ENCODE measurements at regions not wholly inside any gene's neighbourhood (a gene's known extent, or its start where the extent isn't known, plus 50 kb on each side); places are given as distances from the start of the nearest gene placed in this dataset.
"Not testable (repeated sequence)": the region's sequence is repeated elsewhere in the genome, so short reads cannot be mapped to it uniquely, and the experiment has no call there.

DNA sequence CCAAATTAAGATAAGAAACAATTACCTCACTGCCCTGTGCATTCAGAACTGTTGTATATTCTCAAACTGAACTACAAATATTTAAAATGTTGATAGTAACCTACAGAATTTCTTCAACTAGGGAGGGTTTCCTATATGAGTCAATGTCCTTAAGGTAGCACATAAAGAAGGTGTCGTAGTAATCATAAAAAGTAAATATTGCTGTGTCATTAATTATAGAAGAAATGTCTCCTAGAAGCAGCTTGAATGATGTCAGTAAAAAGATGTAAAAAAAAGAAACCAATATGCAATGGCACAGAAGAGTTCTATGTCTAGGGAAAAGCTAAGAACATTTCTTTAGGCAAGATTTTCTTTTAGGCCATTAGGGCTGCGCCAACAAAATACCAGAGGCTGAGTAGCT lies 559.6 kb upstream of the EPHA5 start:
- no peak for DNase-seq

DNA sequence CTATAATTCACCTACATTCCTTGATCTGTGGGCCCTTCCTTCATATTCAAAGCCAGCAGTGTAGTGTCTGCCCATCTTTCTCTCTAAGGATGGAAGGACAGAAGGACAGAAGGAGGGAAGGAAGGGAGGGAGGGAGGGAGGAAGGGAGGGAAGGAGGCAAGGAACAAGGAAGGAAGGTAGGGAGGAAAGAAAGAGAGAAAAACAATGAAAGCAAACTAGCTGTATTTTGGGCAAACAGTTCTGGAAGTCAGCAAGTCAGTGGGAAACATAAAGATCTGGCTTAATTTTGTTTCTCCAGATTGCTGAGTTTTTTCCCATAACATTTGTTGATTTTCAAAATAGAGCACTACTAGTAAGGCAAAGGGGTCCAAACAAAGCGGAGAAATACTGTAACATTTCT lies 555.2 kb upstream of the EPHA5 start:
- DNase-seq, result no peak

DNA sequence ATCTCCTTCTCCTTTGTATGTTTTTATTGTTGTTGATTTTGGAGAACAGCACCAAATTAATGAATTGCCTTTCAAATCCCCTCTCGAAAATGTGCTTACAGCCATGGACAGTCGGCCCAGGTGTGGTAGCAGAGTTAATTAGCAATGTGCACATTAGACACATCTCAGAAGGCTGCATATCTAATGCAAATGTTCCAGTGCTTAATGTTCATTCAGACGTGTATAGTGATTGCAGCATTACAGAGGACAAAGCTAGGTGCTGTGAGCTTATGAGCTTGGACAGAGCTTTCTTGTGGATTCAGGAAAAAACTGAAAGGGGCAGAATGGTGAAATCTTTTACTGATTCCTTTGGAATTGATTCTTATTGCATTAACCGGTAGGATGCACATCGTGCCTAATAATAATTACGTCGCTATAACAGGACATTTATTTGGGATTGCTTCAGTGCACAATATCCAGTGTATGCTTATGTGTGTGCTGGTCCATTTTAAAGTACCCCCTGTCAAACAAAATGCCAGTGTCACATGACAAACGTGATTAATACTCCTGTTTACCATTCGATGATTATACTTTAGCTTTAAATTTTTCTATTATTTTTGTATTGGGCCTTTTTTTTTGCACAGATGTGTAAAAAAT lies 552.9 kb upstream of the EPHA5 start:
- DNase-seq, result no peak

DNA sequence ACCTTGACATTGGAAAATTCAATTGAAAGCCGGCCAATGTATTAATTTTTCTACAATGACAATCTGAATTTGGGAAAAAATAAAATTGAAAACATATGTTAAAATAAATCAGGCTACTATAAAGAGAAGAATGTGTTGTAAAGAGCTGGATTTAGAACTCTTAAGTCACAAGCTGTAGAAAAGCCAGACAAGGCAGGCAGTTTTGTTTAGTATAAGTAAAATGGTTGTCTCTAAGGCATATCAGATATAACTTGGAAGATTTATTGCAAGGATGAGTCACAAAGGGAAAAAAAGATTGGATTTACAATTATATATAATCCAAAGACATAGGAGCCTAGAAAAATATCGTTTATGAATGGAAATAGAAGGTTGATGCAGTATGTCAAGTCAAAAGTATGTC lies 549.1 kb upstream of the EPHA5 start:
- no peak for DNase-seq

DNA sequence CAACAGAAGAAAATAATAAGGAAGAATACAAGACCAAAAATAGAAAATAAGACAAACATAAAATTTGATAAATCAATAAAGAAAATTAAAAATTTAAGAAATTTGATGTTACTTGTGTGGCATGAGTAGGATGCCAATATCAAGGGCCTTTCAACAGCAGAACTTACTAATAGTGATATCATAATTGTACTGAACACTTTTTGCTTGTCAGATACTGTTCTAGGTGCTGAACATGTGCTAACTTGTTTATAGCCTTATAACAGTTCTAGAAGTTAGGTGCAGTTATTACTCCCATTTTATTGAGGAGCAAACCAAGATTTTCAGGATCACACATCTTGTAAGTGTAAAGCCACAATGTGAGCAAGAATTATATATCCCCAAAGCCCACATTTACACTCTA lies 546.0 kb upstream of the EPHA5 start:
- no peak for DNase-seq

DNA sequence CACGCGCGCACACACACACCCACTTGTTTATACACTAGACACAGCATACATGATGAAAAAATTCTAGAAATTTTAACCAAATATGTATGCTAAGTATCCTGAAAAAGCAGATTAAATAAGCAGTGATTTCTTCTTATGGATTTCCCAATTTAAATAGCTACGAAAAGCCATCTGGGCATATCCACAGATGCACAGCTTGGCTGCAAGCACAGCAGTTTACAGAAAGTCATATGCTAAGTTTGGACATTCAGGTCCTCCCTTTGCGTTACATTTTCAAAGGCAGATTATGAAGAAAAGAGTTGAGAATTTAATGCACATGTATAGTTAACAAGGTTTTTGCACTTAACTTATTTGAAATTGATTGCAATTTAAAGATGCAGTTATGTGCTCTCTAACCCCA lies 542.2 kb upstream of the EPHA5 start:
- DNase-seq, result no peak

DNA sequence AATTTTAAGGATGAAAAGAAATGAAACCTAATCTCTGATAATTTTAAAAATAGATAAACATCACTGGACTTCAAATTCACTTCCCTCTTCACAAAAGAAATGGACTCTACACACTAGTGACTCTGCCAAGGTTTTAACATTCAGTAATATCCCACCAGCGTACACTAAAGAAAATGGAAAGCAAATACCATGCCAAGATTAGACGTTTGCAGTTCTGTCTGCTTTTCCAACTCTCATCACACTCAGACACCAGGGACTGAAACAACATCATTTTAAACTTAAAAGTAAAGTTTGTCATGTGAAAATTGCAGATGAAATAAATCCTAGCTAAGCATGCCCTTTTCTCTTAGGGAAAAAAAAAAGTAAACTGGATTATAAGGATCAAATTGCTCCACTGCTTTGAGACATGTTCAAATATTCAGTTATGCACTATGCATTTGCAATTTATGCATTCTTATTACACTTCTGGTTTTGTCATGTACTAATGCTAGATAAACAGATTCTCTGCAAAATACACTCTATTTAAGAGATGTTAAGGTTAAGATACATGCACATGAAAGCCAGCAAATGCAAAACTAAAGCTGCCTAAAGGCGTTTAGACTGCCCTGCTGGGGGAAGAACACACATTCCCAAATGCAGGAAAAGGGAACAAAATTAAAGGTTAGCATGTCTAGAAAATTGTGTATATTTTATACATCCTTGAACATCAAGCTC lies 534.4 kb upstream of the EPHA5 start:
- no peak for DNase-seq

DNA sequence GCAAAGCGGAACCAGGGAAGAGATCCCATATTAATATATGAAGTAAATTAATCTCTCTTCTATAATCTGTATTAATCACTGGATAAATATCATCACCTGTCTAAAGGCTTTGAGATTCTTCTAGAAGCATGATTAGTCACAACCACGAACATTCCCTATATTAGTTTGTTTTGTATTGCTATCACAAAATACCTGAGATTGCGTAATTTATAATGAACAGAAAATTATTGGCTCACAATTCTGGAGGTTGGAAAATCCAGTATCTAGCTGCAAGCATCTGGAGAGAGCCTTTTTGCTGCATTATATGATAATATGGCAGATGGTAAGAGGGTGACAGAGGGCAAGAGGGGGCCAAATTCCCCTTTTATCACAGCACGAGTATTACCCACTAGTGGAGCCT lies 532.6 kb upstream of the EPHA5 start:
- DNase-seq, result no peak

DNA sequence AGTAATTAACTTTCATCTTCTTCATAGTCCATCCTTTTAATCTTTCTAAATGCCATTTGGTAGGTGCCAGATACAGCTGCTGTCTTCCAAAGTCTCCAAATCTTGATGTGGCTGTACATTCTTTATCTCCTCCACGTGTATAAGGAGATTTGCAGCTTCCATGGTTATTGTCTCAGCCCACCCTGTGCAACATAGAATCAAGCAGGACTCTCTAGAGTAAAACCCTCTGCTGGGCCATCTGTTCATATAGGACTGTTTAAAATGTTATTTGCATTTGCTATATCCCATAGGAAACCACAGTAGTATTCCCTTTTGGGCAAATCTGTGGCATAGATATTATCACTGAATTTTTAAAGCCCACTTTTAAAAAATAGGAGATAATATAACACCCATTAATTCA lies 527.2 kb upstream of the EPHA5 start:
- no peak for DNase-seq

DNA sequence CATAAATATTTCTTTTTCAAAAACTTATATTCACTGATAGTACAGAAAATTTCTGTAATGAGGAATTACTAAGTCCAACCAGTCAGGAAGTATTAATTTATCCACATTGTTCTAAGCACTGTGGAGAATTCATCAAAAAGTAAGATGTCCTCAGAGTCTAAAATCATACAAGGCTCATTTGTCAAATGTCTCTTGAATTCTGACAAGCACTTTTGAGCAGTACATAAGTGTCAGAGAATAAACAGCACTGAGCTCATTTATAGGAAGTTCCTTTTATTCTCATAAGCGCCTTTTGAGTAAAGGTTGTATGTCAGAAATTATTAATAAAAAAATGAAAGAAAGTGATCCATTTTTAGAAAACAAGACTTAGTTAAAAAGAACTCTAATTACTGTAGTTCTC lies 523.2 kb upstream of the EPHA5 start:
- no peak for DNase-seq

DNA sequence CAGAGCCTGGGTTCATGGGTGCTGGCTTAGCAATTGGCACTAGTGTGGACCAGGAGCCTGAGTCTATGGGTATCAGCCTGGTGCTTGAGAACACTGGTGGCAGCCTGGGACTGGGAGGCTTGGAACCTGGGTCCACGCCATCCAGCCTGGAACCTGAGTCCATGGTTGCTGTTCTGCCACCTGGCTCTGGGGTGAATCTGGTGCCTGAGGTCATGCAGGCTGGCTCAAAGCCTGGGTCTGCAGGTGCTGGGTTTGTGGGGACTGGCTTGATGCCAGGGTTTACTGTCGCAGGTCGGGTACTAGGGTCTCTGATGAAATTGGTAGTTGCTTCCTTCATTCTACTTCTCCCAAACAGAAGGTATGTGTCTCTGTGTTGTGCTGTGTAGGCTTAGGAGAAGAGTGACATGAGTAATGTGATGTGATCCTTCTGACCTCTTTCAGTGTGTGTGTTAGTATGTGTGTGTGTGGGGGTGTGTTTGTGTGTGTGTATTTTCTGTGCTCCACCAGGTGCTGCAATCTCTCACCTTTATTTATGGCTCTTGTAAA lies 517.0 kb upstream of the EPHA5 start:
- DNase-seq, result no peak

DNA sequence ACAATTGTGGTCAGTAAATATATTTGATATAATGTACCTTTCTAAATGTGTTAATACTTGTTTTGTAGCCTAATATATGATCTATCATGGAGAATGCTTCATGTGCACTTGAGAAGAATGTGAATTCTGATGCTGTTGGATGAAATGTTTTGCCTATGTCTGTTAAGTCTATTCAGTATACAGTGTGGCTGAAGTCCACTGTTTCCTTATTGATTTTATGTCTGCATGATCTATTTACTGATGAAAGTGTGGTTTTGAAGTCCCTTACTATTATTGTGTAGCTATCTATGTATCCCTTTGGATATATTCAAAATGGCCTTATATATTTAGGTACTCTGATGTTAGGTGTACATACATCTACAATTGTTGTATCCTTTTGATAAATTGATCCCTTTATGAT lies 515.8 kb upstream of the EPHA5 start:
- no peak for DNase-seq

DNA sequence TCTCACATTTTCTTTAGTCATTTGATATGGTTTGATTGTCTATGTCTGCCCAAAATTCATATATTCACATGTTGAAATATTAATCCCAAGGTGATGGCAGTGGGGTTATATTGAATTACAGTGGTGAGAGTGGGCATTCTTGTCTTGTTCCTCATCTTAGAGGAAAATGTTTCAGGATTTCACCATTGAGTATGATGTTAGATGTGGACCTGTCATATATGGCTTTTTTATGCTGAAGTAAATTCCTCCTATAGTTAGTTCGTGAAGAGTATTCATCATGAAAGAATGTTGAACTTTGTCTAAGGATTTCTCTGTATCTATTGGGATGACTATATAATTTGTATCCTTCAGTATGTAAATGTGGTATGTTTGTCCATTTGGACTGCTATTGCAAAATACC lies 512.3 kb upstream of the EPHA5 start:
- DNase-seq, result no peak

DNA sequence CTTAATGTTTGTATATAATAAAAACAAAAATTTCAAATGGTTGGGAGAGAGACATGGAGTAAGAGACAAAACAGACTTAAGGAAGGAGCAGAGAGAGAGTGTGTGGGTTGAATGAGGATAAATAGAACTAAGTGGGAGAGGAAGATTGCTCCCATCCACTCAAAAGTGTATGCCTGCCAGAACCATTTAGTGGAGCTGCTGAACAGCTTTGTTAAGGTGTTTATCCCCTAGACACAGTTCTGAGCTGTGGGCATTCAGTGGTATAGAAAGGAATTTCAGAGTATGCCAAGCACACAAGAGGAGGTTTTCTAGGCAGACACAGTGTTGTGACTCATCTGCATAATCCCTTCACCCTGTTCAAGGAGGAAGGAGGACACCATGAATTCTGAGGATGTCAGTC lies 508.6 kb upstream of the EPHA5 start:
- no peak for DNase-seq

DNA sequence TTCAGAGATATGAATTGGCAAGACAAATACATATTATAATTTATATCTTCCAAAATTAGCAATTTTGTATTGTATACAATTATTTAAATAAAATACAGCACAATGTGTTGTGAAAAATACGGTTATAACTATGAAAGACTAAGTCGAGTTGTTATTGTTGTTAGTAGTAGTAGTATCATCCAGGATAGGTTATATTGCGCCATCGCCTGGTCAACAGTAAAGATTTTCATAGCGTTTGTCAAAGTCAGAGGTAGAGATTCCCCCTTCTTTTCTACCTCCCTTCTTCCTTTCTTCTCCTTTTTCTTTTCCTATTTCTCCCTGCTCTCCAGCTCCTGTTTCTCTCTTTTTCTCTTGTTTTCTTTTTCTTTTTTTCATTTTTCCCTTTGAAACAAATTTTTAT lies 499.1 kb upstream of the EPHA5 start:
- DNase-seq, result no peak

DNA sequence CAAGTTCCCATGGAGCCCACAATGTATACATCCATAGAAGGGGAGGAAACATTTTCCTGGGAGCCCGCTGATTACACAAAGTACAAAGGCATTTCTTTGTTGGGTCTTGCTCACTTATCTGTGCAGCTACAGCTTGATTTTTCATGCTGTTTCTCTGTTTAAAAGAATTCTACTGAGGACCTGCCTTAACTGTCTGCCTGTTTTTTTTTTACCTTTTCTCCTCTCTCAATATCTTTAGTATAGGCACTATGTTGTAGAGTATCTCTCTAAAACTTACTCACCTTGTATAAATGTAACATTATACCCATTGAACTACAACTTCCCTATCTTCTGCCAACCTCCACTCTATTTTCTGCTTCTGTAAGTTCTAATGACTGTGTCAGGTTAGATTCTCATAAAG lies 494.6 kb upstream of the EPHA5 start:
- DNase-seq, result no peak

DNA sequence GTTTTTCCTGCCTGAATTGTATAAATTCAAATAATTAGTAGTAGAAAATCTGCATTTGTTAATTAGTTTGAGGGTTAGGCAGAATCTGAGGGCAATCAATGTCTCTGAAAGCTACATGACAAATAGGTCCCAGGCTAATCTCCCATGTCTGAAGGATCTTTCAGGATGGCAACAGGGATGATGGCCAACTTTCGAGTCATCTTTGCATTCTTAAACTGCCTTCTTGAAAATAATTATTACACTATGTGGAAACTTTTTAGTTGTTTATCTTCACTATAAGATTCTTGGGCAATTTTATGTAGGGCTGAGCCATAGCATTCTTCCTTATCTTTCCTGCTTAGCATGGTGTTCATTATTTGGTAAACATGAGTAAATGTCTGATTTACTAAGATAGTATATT lies 490.3 kb upstream of the EPHA5 start:
- DNase-seq, result no peak

DNA sequence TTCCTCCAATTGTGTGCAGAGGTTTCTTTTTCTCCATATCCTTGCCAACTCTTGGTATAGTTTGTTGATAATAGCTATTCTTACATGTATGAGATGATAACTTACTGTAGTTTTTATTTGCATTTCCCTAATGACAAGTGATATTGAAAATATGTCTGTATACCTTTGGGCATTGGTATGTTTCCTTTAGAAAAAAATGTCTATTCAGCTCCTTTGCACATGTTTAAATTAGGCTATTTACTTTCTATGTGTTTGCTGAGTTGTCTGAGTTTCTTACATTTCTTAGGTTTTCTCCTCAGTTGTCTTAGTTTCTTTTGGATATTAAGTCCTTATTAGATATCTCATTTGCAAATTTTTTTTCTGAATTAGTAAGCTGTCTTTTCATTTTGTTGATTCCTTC lies 487.3 kb upstream of the EPHA5 start:
- DNase-seq, result no peak

DNA sequence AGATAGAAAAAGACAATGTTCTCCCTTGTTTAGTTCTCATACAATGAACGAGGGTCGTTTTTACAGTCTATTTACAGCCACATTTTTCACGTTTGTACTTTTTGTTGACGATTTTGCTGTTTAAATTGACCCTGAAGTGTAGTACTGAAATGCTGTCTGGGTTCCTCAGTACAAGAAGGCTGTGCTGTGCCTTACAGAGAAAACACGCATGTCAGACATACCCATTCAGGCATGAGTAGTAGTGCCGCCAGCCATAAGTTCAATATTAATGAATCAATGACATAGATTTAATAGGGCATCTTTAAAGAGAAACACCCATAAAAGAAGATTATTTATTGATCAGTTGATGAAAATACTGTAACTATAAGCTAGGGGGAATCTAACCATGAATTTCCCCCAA lies 459.8 kb upstream of the EPHA5 start:
- DNase-seq, result no peak

DNA sequence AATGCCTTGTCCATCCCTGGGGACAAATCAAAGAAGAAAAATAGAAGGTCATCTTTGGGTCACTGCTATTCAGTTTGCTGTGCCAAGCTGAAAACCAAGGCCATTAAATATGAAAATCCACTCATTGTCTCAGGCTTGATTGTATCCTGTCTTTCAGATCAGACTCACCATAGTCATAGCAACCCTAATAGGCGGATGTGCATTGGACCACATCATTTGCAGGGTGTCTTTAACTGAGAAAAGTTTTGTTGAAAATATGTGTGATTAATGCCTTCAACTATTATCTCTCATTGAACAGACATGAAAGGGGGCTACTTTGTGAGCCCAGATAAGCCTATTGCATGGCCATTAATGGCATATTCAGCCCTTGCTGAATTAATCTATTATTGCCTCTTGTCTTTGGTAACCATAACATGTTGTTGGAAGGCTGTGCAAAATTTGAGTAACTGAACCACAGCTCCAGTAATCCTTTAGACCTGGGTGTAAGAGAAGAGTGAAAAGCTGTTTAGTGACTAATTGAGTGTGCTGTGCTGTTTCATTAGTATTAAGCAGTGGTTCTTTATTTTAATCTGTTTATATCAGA lies 453.6 kb upstream of the EPHA5 start:
- DNase-seq, result no peak

DNA sequence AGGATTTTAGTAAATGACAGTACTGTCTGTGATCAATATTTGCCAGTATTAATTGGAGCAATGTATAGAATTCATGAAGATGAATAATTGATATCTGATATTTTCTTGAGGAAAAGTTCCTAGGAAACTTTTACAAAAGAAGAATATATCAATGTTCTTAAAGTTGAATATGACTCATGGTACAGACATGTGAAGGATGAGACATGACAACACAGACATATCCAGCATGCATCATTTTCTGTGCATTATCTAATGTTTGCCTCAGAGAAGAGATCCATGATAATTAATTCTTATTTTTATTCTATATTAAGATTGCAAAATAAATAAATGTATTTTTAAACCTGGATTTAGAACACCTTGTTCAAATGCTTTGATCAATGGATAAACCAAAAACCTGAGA lies 452.9 kb upstream of the EPHA5 start:
- no peak for DNase-seq

DNA sequence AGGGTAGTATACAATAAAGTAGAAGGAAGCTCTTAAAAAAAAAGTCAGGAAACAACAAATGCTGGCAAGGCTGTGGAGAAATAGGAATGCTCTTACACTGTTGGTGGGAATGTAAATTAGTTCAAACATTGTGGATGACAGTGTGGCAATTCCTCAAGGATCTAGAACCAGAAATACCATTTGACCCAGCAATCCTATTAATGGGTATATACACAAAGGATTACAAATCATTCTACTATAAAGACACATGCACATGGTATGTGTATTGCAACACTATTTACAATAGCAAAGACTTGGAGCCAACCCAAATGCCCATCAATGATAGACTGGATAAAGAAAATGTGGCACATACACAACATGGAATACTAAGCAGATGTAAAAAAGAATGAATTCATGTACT lies 444.9 kb upstream of the EPHA5 start:
- not testable (repeated sequence) for DNase-seq

DNA sequence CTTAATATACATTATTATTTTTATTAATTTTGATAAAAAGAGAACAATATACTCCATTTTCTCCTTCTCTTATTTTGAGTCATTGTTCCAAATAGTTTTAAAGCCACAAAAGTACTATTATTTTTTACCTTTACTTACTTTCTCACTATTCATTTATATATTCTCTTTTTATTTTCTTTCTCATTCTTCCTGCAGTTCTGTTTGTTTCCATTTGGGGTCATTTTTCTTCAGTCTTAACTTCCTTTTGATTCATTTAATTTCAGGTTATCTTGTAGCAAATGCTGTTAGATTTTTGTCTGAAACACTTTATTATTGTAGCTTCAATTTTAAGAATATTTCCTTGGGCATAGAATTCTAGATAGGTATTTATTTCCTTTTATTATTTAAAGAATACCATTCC lies 438.6 kb upstream of the EPHA5 start:
- no peak for DNase-seq

DNA sequence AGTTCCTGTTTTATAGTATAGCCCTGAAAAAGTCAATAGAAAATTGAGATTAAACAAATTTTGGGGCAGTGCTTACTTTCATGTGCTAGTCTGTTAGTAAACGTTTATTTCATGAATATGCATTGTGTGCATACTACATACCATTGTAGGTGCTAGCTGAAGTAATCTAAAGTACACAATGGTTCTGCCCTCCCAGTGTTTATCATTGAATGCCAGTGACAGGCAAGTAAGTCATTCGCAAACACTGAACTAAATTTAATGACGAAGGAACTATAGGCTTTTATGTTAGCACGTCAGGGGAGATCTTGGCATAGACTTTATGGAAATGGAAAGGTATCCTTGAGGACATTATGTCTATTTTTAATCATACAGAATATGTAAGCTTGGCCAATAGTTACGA lies 426.9 kb upstream of the EPHA5 start:
- no peak for DNase-seq

DNA sequence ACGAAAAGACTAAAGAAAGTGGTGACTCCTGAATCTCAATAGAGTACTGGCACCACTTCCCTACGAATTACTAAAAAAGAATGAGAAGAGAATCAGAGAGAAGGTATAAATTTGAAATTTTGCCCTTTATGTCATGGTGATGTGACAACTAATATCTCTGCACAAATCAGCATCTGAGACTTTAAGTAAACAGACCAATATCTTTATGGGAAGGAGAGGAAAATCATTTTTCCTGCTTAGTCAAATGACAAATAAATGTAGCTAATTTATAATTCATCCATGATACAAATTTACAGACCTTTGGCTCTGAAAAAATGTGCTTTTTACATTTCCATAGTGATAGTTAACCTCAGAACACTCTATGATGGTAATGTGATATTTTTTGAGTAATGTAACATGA lies 424.8 kb upstream of the EPHA5 start:
- DNase-seq, result no peak

All from stimulated activated CD4-positive, alpha-beta T cell treated with anti-CD3 and anti-CD28 coated beads, Interleukin-2, amount 100 ng/mL, for 48 hours (primary cell).